ENCODE measurements at regions not wholly inside any gene's neighbourhood (a gene's known extent, or its start where the extent isn't known, plus 50 kb on each side); places are given as distances from the start of the nearest gene placed in this dataset.

GRCh38 chr5:124843596-124843899 lies 97.1 kb upstream of the ZNF608 start:
- TF ChIP-seq, protein P1, sequence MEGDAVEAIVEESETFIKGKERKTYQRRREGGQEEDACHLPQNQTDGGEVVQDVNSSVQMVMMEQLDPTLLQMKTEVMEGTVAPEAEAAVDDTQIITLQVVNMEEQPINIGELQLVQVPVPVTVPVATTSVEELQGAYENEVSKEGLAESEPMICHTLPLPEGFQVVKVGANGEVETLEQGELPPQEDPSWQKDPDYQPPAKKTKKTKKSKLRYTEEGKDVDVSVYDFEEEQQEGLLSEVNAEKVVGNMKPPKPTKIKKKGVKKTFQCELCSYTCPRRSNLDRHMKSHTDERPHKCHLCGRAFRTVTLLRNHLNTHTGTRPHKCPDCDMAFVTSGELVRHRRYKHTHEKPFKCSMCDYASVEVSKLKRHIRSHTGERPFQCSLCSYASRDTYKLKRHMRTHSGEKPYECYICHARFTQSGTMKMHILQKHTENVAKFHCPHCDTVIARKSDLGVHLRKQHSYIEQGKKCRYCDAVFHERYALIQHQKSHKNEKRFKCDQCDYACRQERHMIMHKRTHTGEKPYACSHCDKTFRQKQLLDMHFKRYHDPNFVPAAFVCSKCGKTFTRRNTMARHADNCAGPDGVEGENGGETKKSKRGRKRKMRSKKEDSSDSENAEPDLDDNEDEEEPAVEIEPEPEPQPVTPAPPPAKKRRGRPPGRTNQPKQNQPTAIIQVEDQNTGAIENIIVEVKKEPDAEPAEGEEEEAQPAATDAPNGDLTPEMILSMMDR (IDR thresholded peaks at IDR 0.05) = no peak
- no peak for TF ChIP-seq EP300 (IDR thresholded peaks at IDR 0.05)
- TF ChIP-seq POLR2A (IDR thresholded peaks at IDR 0.05) = no peak

Measured in tibial nerve (tissue), 4 donors.